ENCODE measurements at regions not wholly inside any gene's neighbourhood (a gene's known extent, or its start where the extent isn't known, plus 50 kb on each side); places are given as distances from the start of the nearest gene placed in this dataset.

GRCh38 chr10:35706959-35707358, 64.9 kb upstream of the FZD8 start:
- H3K4me3 ChIP-seq (ENCODE audit: low read length), result no peak overlapping the region
- peaks cover under 1% of the 10 kb centered on the region for H3K27me3 ChIP-seq (ENCODE audit: control insufficient read depth, insufficient read depth, low read length)
- H3K4me1 ChIP-seq (ENCODE audit: control insufficient read depth, insufficient read depth, low read length), result peaks cover 12% of the 10 kb centered on the region
- DNase-seq, result no peak
- H3K27ac ChIP-seq (ENCODE audit: low read length), result peak overlapping the region; percentile 5
- H3K9me3 ChIP-seq (replicated peaks; ENCODE audit: control insufficient read depth, low read depth, low read length), result peaks cover 5% of the 10 kb centered on the region
- WGBS (ENCODE audit: insufficient coverage), result no CpG with 5 or more reads among the region's 3 CpGs
- H3K36me3 ChIP-seq (ENCODE audit: control insufficient read depth, insufficient read depth, low read length), result no peaks in the 10 kb centered on the region

GRCh38 chr10:35705671-35706070, 63.6 kb upstream of the FZD8 start:
- Histone ChIP-seq H3K27ac (ENCODE audit: low read length) (peak overlapping the region; percentile 71), H3K9me3 (replicated peaks; ENCODE audit: control insufficient read depth, low read depth, low read length) (peaks cover 5% of the 10 kb centered on the region), H3K36me3 (ENCODE audit: control insufficient read depth, insufficient read depth, low read length) (no peaks in the 10 kb centered on the region), H3K4me1 (ENCODE audit: control insufficient read depth, insufficient read depth, low read length) (peaks cover 7% of the 10 kb centered on the region), H3K4me3 (ENCODE audit: low read length) (no peak overlapping the region), H3K27me3 (ENCODE audit: control insufficient read depth, insufficient read depth, low read length) (no peaks in the 10 kb centered on the region)
- no peak for DNase-seq
- WGBS (ENCODE audit: insufficient coverage), result no CpG with 5 or more reads among the region's 2 CpGs

GRCh38 chr10:35705051-35705450, 63.0 kb upstream of the FZD8 start:
- Histone ChIP-seq H3K4me1 (ENCODE audit: control insufficient read depth, insufficient read depth, low read length) (peaks cover 7% of the 10 kb centered on the region), H3K9me3 (replicated peaks; ENCODE audit: control insufficient read depth, low read depth, low read length) (peaks cover 5% of the 10 kb centered on the region), H3K27ac (ENCODE audit: low read length) (peak overlapping the region; percentile 71), H3K4me3 (ENCODE audit: low read length) (no peak overlapping the region), H3K27me3 (ENCODE audit: control insufficient read depth, insufficient read depth, low read length) (no peaks in the 10 kb centered on the region), H3K36me3 (ENCODE audit: control insufficient read depth, insufficient read depth, low read length) (no peaks in the 10 kb centered on the region)
- WGBS (ENCODE audit: insufficient coverage), result 15% methylated on average over 4 of the region's 5 CpGs
- DNase-seq, result peak; percentile 92

- Histone ChIP-seq H3K36me3 (ENCODE audit: control insufficient read depth, insufficient read depth, low read length) (no peaks in the 10 kb centered on the region), H3K4me3 (ENCODE audit: low read length) (no peak overlapping the region), H3K27ac (ENCODE audit: low read length) (no peak overlapping the region), H3K9me3 (replicated peaks; ENCODE audit: control insufficient read depth, low read depth, low read length) (peaks cover 5% of the 10 kb centered on the region), H3K4me1 (ENCODE audit: control insufficient read depth, insufficient read depth, low read length) (peaks cover 9% of the 10 kb centered on the region), H3K27me3 (ENCODE audit: control insufficient read depth, insufficient read depth, low read length) (no peaks in the 10 kb centered on the region)
- peak; percentile 78 for DNase-seq
These were observed 62.3 kb upstream of the FZD8 start for GRCh38 chr10:35704401-35704800.

GRCh38 chr10:35700487-35700882, 58.4 kb upstream of the FZD8 start:
- DNase-seq, result no peak
- Histone ChIP-seq H3K27me3 (ENCODE audit: control insufficient read depth, insufficient read depth, low read length) (no peaks in the 10 kb centered on the region), H3K4me1 (ENCODE audit: control insufficient read depth, insufficient read depth, low read length) (peaks cover 14% of the 10 kb centered on the region), H3K36me3 (ENCODE audit: control insufficient read depth, insufficient read depth, low read length) (no peaks in the 10 kb centered on the region), H3K9me3 (replicated peaks; ENCODE audit: control insufficient read depth, low read depth, low read length) (no peaks in the 10 kb centered on the region), H3K27ac (ENCODE audit: low read length) (no peak overlapping the region), H3K4me3 (ENCODE audit: low read length) (no peak overlapping the region)
- 96% methylated on average over 5 of the region's 12 CpGs for WGBS (ENCODE audit: insufficient coverage)

- no CpG with 5 or more reads among the region's 5 CpGs for WGBS (ENCODE audit: insufficient coverage)
- H3K9me3 ChIP-seq (replicated peaks; ENCODE audit: control insufficient read depth, low read depth, low read length), result no peaks in the 10 kb centered on the region
- H3K4me1 ChIP-seq (ENCODE audit: control insufficient read depth, insufficient read depth, low read length), result peaks cover 9% of the 10 kb centered on the region
- DNase-seq, result peak; percentile 45
- H3K27ac ChIP-seq (ENCODE audit: low read length), result peak overlapping the region; percentile 8
- no peak overlapping the region for H3K4me3 ChIP-seq (ENCODE audit: low read length)
- H3K27me3 ChIP-seq (ENCODE audit: control insufficient read depth, insufficient read depth, low read length), result no peaks in the 10 kb centered on the region
- no peaks in the 10 kb centered on the region for H3K36me3 ChIP-seq (ENCODE audit: control insufficient read depth, insufficient read depth, low read length)
These were observed 57.9 kb upstream of the FZD8 start for GRCh38 chr10:35699848-35700486.

- no peak overlapping the region for H3K4me3 ChIP-seq (ENCODE audit: low read length)
- no peak overlapping the region for H3K27ac ChIP-seq (ENCODE audit: low read length)
- H3K4me1 ChIP-seq (ENCODE audit: control insufficient read depth, insufficient read depth, low read length), result peaks cover 11% of the 10 kb centered on the region
- H3K36me3 ChIP-seq (ENCODE audit: control insufficient read depth, insufficient read depth, low read length), result no peaks in the 10 kb centered on the region
- peak; percentile 57 for DNase-seq
- H3K27me3 ChIP-seq (ENCODE audit: control insufficient read depth, insufficient read depth, low read length), result no peaks in the 10 kb centered on the region
- WGBS (ENCODE audit: insufficient coverage), result 40% methylated on average over 1 of the region's 5 CpGs
- no peaks in the 10 kb centered on the region for H3K9me3 ChIP-seq (replicated peaks; ENCODE audit: control insufficient read depth, low read depth, low read length)
These were observed 54.5 kb upstream of the FZD8 start for GRCh38 chr10:35696392-35697287.

- WGBS (ENCODE audit: insufficient coverage), result no CpG with 5 or more reads among the region's 6 CpGs
These were observed 51.7 kb upstream of the FZD8 start for GRCh38 chr10:35693800-35694199.

More at GRCh38 chr10:35693800-35694199, 51.7 kb upstream of the FZD8 start:
- Histone ChIP-seq H3K4me3 (ENCODE audit: low read length) (no peak overlapping the region), H3K4me1 (ENCODE audit: control insufficient read depth, insufficient read depth, low read length) (peaks cover 4% of the 10 kb centered on the region), H3K27me3 (ENCODE audit: control insufficient read depth, insufficient read depth, low read length) (no peaks in the 10 kb centered on the region), H3K9me3 (replicated peaks; ENCODE audit: control insufficient read depth, low read depth, low read length) (no peaks in the 10 kb centered on the region), H3K36me3 (ENCODE audit: control insufficient read depth, insufficient read depth, low read length) (no peaks in the 10 kb centered on the region), H3K27ac (ENCODE audit: low read length) (no peak overlapping the region)
- DNase-seq, result no peak

Data from muscle of leg (tissue), 3 donors.